ENCODE measurements at regions not wholly inside any gene's neighbourhood (a gene's known extent, or its start where the extent isn't known, plus 50 kb on each side); places are given as distances from the start of the nearest gene placed in this dataset.

- ATAC-seq (no peak), DNase-seq (ENCODE audit: low read depth, low spot score) (no peak)
- ChIA-PET POLR2A (no interaction called here), CTCF (no interaction called here)
- BruUV-seq (replicated peaks): no TSS peak
- TF ChIP-seq TCF7L2 (IDR thresholded peaks at IDR 0.05; ENCODE audit: low read depth, low read length) (no peak), SIN3A (IDR thresholded peaks at IDR 0.05; ENCODE audit: borderline replicate concordance, insufficient read depth, low read depth, low read length) (no peak), POLR2AphosphoS5 (IDR thresholded peaks at IDR 0.05; ENCODE audit: low read depth, low read length) (no peak), CTCF (IDR thresholded peaks at IDR 0.05) (no peak), REST (IDR thresholded peaks at IDR 0.05; ENCODE audit: insufficient read depth in 1 of 2, low read depth in 2 of 2, low read length in 1 of 2) (no peak)
- no peaks in the 10 kb centered on the region for H3K36me3 ChIP-seq (ENCODE audit: control insufficient read depth, insufficient read depth, low read length)
- in situ Hi-C loops (cut with HindIII; ENCODE audit: low pct_unique_long_range_greater_than_20kb, low sequenced_read_pairs) (no loop called here), intact Hi-C loops (cut with micrococcal nuclease; ENCODE audit: unreplicated experiment) (no loop called here)
- H3K27me3 ChIP-seq (ENCODE audit: control insufficient read depth, insufficient read depth, low read length): no peaks in the 10 kb centered on the region
- no peaks in the 10 kb centered on the region for H3K9me3 ChIP-seq (ENCODE audit: control insufficient read depth, insufficient read depth, low read depth, low read length)
- no peak overlapping the region for H3K4me3 ChIP-seq (ENCODE audit: low read depth in 2 of 2, low read length in 2 of 2)
- no peak overlapping the region for H3K27ac ChIP-seq (ENCODE audit: low read length)
- no peaks in the 10 kb centered on the region for H3K4me1 ChIP-seq (ENCODE audit: control insufficient read depth, insufficient read depth, low read length)
These were observed 202.3 kb upstream of the LPP start for GRCh38 chr3:187951452-187952190.

- H3K9me3 ChIP-seq (ENCODE audit: control insufficient read depth, insufficient read depth, low read depth, low read length): no peaks in the 10 kb centered on the region
- no peak for TF ChIP-seq CTCF (IDR thresholded peaks at IDR 0.05)
- TF ChIP-seq REST (IDR thresholded peaks at IDR 0.05; ENCODE audit: insufficient read depth in 1 of 2, low read depth in 2 of 2, low read length in 1 of 2): no peak
- no peak for TF ChIP-seq POLR2AphosphoS5 (IDR thresholded peaks at IDR 0.05; ENCODE audit: low read depth, low read length)
- TF ChIP-seq SIN3A (IDR thresholded peaks at IDR 0.05; ENCODE audit: borderline replicate concordance, insufficient read depth, low read depth, low read length): no peak
- no peak for TF ChIP-seq TCF7L2 (IDR thresholded peaks at IDR 0.05; ENCODE audit: low read depth, low read length)
- ChIA-PET POLR2A (no interaction called here), CTCF (interaction anchor here (0.7 kb wide), 1 partner anchor 8 kb away, joined by 8 read pairs; no protein-coding TSS in a partner anchor)
- in situ Hi-C loops (cut with HindIII; ENCODE audit: low pct_unique_long_range_greater_than_20kb, low sequenced_read_pairs): no loop called here
- no peaks in the 10 kb centered on the region for H3K4me1 ChIP-seq (ENCODE audit: control insufficient read depth, insufficient read depth, low read length)
- H3K36me3 ChIP-seq (ENCODE audit: control insufficient read depth, insufficient read depth, low read length): no peaks in the 10 kb centered on the region
- intact Hi-C loops (cut with micrococcal nuclease; ENCODE audit: unreplicated experiment): no loop called here
- ATAC-seq (no peak), DNase-seq (ENCODE audit: low read depth, low spot score) (no peak)
- H3K27ac ChIP-seq (ENCODE audit: low read length): no peak overlapping the region
- H3K4me3 ChIP-seq (ENCODE audit: low read depth in 2 of 2, low read length in 2 of 2): no peak overlapping the region
- no TSS peak for BruUV-seq (replicated peaks)
- H3K27me3 ChIP-seq (ENCODE audit: control insufficient read depth, insufficient read depth, low read length): no peaks in the 10 kb centered on the region
These were observed 201.1 kb upstream of the LPP start for GRCh38 chr3:187952849-187953248.

Measured in Panc1 (cell line).